ENCODE measurements at regions not wholly inside any gene's neighbourhood (a gene's known extent, or its start where the extent isn't known, plus 50 kb on each side); places are given as distances from the start of the nearest gene placed in this dataset.

DNA sequence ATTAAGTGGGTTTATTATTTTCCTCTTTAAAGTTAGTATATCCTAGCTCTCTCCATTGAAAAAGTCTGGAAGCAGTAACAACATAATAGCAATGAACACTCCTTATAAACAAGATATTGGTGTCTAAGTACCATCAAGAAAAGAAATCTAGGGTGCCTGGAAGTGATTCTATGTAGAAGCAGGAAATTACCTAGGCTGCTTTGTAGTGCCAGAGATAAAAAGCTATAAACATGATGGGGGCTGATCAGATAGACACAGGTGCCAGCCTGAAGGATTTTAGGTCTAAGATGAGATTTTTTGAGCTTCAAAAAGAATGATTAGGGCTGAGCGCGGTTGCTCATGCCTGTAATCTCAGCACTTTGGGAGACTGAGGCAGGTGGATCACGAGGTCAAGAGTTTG, 1179.3 kb upstream of the CDH9 start:
- Histone ChIP-seq H3K4me3 (ENCODE audit: low read depth, low read length) (no peak overlapping the region), H3K27ac (ENCODE audit: low read depth, low read length) (no peak overlapping the region), H3K9me3 (ENCODE audit: control insufficient read depth, insufficient read depth, low read length) (peaks cover 3% of the 10 kb centered on the region; the same call in 1 of the 2 replicates), H3K27me3 (ENCODE audit: control insufficient read depth, insufficient read depth, low read length) (no peaks in the 10 kb centered on the region)
- TF ChIP-seq, protein P1, sequence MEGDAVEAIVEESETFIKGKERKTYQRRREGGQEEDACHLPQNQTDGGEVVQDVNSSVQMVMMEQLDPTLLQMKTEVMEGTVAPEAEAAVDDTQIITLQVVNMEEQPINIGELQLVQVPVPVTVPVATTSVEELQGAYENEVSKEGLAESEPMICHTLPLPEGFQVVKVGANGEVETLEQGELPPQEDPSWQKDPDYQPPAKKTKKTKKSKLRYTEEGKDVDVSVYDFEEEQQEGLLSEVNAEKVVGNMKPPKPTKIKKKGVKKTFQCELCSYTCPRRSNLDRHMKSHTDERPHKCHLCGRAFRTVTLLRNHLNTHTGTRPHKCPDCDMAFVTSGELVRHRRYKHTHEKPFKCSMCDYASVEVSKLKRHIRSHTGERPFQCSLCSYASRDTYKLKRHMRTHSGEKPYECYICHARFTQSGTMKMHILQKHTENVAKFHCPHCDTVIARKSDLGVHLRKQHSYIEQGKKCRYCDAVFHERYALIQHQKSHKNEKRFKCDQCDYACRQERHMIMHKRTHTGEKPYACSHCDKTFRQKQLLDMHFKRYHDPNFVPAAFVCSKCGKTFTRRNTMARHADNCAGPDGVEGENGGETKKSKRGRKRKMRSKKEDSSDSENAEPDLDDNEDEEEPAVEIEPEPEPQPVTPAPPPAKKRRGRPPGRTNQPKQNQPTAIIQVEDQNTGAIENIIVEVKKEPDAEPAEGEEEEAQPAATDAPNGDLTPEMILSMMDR (IDR thresholded peaks at IDR 0.05; ENCODE audit: low read depth, low read length): no peak
- ChIA-PET CTCF (no interaction called here), POLR2A (no interaction called here)
- no peak for DNase-seq (ENCODE audit: low read depth, low spot score)

- H3K9me3 ChIP-seq (ENCODE audit: control insufficient read depth, insufficient read depth, low read length): peaks cover 3% of the 10 kb centered on the region; the same call in 1 of the 2 replicates
- DNase-seq (ENCODE audit: low read depth, low spot score): no peak
- H3K27me3 ChIP-seq (ENCODE audit: control insufficient read depth, insufficient read depth, low read length): no peaks in the 10 kb centered on the region
- TF ChIP-seq, protein P1 (IDR thresholded peaks at IDR 0.05; ENCODE audit: low read depth, low read length): no peak
- ChIA-PET CTCF (no interaction called here), POLR2A (no interaction called here)
- H3K27ac ChIP-seq (ENCODE audit: low read depth, low read length): no peak overlapping the region
- H3K4me3 ChIP-seq (ENCODE audit: low read depth, low read length): no peak overlapping the region
These were observed 1178.6 kb upstream of the CDH9 start for GRCh38 chr5:28216939-28217360.

DNA sequence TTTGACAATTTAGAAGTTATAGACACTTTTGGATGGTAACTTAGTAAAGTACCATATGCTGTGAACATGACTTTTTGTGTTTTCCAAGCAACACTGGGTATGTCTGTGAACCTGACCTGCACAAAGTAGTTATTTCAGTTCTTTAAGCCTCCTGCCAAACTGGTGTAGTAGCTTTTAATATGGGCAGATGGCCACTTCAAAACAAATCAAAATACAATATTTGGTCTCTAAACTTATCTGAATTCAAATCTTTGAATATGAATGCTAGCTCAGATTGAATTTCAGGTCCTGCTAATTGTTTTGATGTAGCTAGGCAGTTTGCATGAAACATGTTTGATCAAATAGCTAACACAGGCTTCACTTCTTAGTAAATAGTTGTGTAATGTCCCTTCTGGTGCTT, 1176.7 kb upstream of the CDH9 start:
- no peaks in the 10 kb centered on the region for H3K27me3 ChIP-seq (ENCODE audit: control insufficient read depth, insufficient read depth, low read length)
- CTCF ChIA-PET: no interaction called here
- H3K4me3 ChIP-seq (ENCODE audit: low read depth, low read length): no peak overlapping the region
- H3K27ac ChIP-seq (ENCODE audit: low read depth, low read length): no peak overlapping the region
- POLR2A ChIA-PET: no interaction called here
- DNase-seq (ENCODE audit: low read depth, low spot score): no peak
- TF ChIP-seq, protein P1 (IDR thresholded peaks at IDR 0.05; ENCODE audit: low read depth, low read length): no peak
- H3K9me3 ChIP-seq (ENCODE audit: control insufficient read depth, insufficient read depth, low read length): peaks cover 12% of the 10 kb centered on the region

DNA sequence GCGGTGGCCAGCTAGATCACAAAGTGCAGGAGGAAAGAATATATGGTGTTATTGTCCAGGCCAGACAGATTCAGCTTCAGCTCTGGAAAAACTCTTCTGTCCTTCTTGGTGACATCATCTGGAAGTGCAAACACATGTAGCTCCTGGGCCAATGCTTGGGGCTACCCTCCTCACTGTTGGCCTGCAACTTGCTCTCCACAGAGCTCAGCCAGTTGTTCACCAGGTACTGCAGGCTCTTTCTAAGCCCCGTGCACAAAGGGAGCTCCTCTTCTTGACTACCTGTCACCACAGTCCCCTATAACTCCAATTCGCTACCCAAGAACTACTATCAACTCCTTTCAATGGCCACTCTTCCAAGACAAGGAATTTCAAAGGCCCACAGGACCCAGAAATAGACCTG, 1175.9 kb upstream of the CDH9 start:
- DNase-seq (ENCODE audit: low read depth, low spot score): no peak
- peaks cover 12% of the 10 kb centered on the region for H3K9me3 ChIP-seq (ENCODE audit: control insufficient read depth, insufficient read depth, low read length)
- TF ChIP-seq, protein P1 (IDR thresholded peaks at IDR 0.05; ENCODE audit: low read depth, low read length): no peak
- H3K27ac ChIP-seq (ENCODE audit: low read depth, low read length): no peak overlapping the region
- ChIA-PET CTCF (no interaction called here), POLR2A (no interaction called here)
- no peak overlapping the region for H3K4me3 ChIP-seq (ENCODE audit: low read depth, low read length)
- H3K27me3 ChIP-seq (ENCODE audit: control insufficient read depth, insufficient read depth, low read length): no peaks in the 10 kb centered on the region

DNA sequence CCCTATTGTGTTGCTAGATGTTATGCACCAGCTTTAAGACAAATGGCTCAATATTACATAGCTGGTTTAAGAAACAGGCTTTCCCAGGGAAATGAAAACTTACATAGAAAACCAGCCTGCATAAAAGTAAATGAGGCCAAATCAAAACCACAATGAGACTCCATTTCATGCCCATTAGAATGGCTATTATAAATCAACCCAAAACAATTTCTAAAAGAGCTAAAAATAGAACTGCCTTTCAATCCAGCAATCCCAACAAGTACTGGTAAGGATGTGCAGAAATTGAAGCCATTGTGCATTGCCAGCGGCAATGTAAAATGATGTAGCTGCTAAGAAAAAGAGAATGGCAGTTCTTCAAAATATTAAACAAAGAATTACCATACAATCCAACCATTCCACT, 1170.0 kb upstream of the CDH9 start:
- ChIA-PET CTCF (no interaction called here), POLR2A (no interaction called here)
- no peaks in the 10 kb centered on the region for H3K27me3 ChIP-seq (ENCODE audit: control insufficient read depth, insufficient read depth, low read length)
- H3K4me3 ChIP-seq (ENCODE audit: low read depth, low read length): no peak overlapping the region
- DNase-seq (ENCODE audit: low read depth, low spot score): no peak
- TF ChIP-seq, protein P1 (IDR thresholded peaks at IDR 0.05; ENCODE audit: low read depth, low read length): no peak
- no peak overlapping the region for H3K27ac ChIP-seq (ENCODE audit: low read depth, low read length)
- peaks cover 16% of the 10 kb centered on the region for H3K9me3 ChIP-seq (ENCODE audit: control insufficient read depth, insufficient read depth, low read length)
